Breast epithelium (tissue), 3 donors: ENCODE measurements at regions not wholly inside any gene's neighbourhood (a gene's known extent, or its start where the extent isn't known, plus 50 kb on each side); places are given as distances from the start of the nearest gene placed in this dataset.

Experiments
- CTCF ChIP-seq, 3 donors: fragments of 450-650 bp; IDR thresholded peaks; one replicate each; pipeline ENCODE4 v1.5.1; 2016 to 2017; ENCODE audit warnings: antibody characterized with exemption in 3 of 3, mild to moderate bottlenecking in 3 of 3, moderate library complexity in 3 of 3
- POLR2A ChIP-seq: fragments of 450-650 bp; IDR thresholded peaks from one replicate; pipeline ENCODE4 v1.6.1; 2016; ENCODE audit warnings: antibody characterized with exemption, mild to moderate bottlenecking, moderate library complexity

- TF ChIP-seq CTCF (IDR thresholded peaks at IDR 0.05) (no peak), POLR2A (no peak)
Measured at GRCh38 chr18:27794181-27794926, 382.6 kb downstream of the CDH2 start.
